ENCODE measurements at regions not wholly inside any gene's neighbourhood (a gene's known extent, or its start where the extent isn't known, plus 50 kb on each side); places are given as distances from the start of the nearest gene placed in this dataset.

DNA sequence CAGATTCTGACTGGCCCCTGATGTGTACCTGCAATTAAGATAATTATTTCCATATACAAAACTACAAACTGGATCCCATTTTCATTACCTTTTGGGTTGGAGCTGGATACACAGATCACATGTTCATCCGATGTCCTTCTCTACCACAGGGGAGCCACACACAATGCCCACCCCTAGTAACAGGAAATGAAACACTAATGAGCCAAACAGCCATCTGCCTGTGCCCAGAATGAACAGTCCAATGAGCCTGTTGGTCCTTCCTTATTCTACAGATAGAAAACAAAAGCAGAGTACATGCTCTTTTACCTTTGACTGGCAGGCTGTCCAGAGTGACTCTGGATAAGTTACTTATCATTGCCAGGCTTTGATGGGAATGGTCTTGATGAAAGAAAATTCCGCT lies 68.6 kb downstream of the SIPA1L2 start:
- TF ChIP-seq, protein P1, sequence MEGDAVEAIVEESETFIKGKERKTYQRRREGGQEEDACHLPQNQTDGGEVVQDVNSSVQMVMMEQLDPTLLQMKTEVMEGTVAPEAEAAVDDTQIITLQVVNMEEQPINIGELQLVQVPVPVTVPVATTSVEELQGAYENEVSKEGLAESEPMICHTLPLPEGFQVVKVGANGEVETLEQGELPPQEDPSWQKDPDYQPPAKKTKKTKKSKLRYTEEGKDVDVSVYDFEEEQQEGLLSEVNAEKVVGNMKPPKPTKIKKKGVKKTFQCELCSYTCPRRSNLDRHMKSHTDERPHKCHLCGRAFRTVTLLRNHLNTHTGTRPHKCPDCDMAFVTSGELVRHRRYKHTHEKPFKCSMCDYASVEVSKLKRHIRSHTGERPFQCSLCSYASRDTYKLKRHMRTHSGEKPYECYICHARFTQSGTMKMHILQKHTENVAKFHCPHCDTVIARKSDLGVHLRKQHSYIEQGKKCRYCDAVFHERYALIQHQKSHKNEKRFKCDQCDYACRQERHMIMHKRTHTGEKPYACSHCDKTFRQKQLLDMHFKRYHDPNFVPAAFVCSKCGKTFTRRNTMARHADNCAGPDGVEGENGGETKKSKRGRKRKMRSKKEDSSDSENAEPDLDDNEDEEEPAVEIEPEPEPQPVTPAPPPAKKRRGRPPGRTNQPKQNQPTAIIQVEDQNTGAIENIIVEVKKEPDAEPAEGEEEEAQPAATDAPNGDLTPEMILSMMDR (IDR thresholded peaks at IDR 0.05; ENCODE audit: low read length): no peak
- TF ChIP-seq EZH2 (optimal IDR thresholded peaks at IDR 0.05; ENCODE audit: low read depth, low read length) (no peak), EZH2phosphoT487 (IDR thresholded peaks at IDR 0.05; ENCODE audit: low read length) (no peak)
